ENCODE measurements at regions not wholly inside any gene's neighbourhood (a gene's known extent, or its start where the extent isn't known, plus 50 kb on each side); places are given as distances from the start of the nearest gene placed in this dataset.

DNA sequence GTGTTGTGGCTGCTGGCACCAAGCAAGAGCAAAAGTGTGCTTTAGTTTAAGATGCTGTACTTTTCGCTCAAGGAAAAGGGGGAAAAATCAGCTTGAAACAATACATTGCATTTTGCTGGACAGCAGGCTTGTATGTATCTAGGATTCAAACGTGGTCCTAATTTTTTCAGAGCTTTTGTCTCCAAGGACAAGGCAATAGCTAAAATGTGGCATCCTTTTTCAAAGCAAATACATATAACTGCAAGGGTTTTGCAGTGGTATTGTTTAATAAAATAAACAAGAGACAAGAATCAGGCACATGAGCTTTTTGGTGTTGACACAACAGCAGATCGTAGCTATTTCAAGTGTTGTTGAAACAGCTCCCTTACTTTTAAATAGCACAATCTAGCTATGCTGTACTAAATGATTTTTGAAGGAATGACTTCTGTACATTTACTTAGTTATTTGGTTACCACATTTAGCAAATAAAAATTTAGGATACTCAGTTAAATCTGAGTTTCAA lies 137.0 kb upstream of the HEY2 start:
- TF ChIP-seq, protein P1, sequence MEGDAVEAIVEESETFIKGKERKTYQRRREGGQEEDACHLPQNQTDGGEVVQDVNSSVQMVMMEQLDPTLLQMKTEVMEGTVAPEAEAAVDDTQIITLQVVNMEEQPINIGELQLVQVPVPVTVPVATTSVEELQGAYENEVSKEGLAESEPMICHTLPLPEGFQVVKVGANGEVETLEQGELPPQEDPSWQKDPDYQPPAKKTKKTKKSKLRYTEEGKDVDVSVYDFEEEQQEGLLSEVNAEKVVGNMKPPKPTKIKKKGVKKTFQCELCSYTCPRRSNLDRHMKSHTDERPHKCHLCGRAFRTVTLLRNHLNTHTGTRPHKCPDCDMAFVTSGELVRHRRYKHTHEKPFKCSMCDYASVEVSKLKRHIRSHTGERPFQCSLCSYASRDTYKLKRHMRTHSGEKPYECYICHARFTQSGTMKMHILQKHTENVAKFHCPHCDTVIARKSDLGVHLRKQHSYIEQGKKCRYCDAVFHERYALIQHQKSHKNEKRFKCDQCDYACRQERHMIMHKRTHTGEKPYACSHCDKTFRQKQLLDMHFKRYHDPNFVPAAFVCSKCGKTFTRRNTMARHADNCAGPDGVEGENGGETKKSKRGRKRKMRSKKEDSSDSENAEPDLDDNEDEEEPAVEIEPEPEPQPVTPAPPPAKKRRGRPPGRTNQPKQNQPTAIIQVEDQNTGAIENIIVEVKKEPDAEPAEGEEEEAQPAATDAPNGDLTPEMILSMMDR (conservative IDR thresholded peaks at IDR 0.05; ENCODE audit: low read depth in 2 of 2), result no peak
- TF ChIP-seq EZH2 (IDR thresholded peaks at IDR 0.05; ENCODE audit: low read depth, unreplicated experiment), result no peak

All from GM23338 (cell line).